ENCODE measurements at regions not wholly inside any gene's neighbourhood (a gene's known extent, or its start where the extent isn't known, plus 50 kb on each side); places are given as distances from the start of the nearest gene placed in this dataset.
"Not testable (repeated sequence)": the region's sequence is repeated elsewhere in the genome, so short reads cannot be mapped to it uniquely, and the experiment has no call there.

DNA sequence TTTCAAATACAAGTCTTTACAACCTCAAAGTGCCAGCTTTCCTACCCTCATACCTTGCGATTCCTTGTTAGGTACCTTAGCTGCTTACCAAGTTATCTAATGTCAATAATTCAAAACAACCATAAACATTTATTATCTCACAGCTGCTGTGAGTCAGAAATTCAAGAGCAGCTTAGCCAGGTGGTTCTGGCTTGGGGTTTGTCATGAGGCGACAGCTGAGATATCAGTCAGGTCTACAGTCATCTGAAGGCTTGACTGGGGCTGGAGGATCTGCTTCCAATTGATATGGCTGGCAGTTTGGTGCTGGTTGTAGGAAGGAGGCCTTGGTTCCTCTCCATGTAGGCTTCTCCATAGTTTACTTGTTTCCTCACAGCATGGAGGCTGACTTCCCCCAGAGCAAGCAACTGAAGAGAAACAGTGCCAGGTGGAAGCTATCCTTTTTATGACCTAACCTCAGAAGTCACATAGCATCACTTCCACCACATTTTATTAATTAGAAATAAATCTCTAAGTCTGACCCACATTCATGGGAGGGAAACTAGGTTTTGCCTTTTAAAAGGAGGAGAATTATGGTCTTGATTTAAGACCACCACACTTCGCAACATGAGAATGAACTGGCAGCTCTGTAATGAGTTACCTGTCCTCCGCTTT is 103.3 kb upstream of the FGGY start:
- no peak for DNase-seq

DNA sequence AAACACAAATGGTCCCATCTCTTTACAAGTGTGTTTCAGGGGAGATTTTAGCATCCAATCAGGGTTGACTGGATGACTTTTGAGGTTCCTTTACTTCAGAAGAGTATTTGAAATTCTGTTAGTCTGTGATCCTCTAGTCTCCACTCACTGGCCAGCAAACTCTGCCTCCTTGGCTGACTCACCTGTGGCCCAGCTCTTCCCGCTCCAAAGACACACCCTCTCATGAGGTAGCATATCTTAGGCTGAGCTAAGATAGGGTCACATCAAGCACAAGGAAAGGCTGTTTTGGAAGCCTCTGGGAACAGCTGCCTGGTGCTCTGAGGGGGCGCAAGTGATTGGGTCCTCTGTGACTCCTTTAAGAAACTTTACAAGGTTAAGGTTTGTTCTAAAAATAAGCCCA is 102.3 kb upstream of the FGGY start:
- no peak for DNase-seq

DNA sequence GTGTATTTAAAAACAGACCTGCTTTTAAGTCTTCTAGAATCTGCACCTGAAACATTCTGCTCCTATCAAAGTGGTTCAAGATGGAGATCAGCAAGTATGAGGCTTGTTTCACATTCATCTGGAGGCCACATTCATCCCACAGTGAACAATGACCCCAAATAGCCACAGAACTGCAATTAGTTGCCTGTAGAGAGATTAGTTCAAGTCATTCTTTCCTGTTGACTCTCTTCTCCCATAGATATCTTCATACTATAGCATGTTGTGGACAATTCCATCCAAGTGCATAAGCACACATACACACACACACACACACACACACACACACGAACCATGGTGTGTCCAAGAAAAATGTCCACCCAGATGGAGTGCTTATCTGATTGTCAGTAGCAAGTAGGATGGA is 101.7 kb upstream of the FGGY start:
- DNase-seq, result no peak

DNA sequence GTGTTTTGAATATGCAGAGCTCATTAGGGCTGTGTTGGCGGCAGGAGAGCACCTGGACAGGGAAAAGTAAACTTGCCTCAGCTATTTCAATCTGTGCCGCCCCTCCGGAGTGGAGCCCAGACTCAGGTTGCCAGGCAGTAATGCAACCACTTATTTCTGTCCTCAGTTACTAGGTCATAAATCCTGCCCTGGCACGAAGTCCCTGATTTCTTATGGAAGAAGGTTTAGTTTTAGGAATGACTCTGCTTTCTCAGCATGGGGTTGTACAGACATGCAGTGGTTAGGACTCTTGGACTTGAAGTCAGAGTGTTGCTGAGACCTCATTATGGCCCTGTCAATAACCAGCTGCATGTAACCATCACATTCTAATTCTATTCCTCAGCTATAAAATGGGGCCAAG is 98.3 kb upstream of the FGGY start:
- DNase-seq, result no peak

DNA sequence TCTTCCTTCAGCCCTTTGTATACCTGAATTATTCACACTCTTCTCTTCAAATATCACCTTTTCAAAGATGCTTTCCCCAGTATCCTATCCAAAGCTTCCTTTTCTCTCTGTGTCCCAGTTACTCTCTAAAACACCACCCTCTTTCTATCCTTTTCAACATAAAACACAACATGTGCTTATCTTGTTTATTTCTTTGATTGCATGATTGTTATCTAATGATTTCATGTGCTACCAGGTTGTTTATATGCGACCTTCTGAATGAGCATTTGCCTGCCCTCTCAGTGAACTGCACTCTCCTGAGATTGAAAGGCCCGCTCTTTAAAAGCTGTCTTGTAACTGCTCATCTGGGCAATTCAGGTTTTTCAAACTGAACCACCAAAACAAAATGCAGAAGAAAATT is 97.7 kb upstream of the FGGY start:
- no peak for DNase-seq

DNA sequence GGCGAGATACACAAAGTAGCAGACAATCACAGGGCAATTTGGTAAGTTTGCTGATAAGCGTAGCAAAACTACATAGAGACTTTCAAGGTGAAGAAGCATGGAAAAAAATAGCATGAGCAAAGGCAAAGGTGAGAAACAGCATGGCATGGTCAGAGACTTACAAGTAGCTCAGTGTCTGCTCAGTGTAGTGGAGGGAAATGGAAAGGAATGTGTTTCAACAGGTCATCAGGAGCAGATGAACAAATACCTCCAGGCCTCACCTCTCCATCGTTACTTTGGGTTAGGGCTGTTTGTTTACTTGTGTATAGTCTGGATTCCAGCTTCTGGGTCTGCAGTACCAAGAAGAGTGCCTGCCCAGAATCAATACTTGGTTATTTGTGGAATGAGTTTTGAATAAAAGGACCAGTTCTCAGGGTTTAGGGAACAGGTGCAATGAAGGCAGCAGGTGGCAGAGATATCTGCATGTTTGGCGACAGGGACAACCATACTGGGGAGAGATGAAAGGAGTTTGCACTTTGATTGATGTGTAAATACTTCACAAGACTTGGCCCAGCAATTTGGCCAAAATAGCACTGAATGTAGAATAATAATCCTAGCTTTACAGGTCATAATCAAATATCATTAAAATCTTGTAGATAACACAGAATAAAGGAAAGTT is 97.0 kb upstream of the FGGY start:
- no peak for DNase-seq

GRCh38 chr1:59201341-59201740 is 95.6 kb upstream of the FGGY start:
- DNase-seq, result no peak

GRCh38 chr1:59202455-59202854 is 94.4 kb upstream of the FGGY start:
- DNase-seq, result no peak

GRCh38 chr1:59204001-59204400 is 92.9 kb upstream of the FGGY start:
- DNase-seq, result no peak

GRCh38 chr1:59206616-59207015 is 90.3 kb upstream of the FGGY start:
- DNase-seq, result not testable (repeated sequence)

DNA sequence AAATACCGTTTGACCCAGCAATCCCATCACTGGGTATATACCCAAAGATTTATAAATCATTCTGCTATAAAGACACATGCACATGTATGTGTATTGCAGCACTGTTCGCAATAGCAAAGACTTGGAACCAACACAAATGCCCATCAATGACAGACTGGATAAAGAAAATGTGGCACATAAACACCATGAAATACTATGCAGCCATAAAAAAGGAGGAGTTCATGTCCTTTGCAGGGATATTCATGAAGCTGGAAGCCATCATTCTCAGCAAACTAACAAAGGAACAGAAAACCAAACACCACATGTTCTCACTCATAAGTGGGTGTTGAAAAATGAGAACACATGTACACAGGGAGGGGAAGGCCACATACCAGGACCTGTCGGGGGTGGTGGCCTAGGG is 86.5 kb upstream of the FGGY start:
- DNase-seq, result not testable (repeated sequence)

- no peak for DNase-seq
Measured at GRCh38 chr1:59212706-59213105, 84.2 kb upstream of the FGGY start.

DNA sequence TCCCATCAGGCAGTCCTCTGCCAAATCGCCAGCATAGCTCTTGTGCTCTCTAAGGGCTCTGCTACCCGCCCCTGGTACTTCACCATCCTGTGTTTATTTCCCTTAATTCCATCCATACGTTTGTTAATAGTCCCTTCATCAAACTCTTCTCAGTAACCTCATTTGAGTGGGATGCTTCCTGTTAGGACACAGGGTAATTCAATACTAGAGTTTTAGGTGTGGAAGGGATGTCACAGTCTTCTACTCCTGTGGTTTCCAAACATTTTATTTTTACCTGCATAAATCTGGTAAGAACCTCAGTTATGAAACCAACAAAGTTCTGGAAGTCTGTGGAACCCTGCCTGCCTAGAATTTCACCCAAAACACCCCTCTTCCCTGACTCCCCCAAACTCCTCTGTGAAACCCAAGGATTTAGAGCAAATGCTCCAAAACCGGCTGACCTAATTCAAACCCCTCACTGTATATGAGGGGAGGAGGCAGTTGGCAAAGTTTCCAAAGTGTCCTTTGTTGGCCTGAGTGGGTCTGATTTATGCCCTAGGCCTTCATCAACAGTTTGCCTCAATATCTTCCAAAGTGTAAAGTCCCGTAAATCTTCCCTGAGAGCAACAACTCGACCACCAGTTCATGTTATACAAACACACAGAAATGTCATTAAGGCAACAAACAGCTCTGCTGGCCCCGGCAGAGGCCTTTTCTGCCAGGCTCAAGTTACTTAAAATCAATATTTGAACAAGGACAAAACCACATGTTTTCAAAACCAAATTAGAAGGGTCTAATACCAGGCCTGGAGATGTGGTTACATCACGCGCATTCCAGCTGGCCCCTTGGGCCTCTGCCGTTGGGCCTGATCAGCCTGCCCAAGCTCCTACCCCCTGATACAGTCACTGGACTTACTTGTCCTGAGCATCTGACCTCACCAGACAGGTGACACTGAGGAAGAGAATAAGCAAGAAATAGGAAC is 82.4 kb upstream of the FGGY start:
- peak; percentile 64 for DNase-seq

DNA sequence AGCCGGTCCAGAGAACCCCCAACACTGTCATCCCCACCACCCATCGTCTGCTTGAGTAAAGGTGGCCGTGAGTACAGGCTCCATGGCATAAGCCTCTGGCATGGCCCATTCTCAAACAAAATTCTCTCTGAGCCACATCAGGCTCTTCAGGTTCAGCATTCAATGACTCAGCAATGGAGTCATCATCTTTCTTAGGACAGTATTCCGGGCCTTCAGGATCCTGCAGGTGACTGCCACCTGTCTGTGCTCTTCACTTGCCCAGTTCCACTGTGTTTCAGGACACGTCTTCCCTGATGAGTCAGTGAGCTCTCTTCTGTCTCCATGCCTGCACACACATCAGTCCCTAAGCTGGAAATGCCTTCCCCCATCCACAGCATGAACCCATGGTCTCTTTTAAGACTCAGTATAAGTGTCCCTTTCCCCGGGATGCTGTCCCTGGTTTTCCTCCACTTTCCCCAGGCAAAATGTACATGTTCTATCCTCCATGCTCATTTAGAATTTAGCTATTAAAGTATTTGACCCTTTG is 81.1 kb upstream of the FGGY start:
- DNase-seq, result no peak

DNA sequence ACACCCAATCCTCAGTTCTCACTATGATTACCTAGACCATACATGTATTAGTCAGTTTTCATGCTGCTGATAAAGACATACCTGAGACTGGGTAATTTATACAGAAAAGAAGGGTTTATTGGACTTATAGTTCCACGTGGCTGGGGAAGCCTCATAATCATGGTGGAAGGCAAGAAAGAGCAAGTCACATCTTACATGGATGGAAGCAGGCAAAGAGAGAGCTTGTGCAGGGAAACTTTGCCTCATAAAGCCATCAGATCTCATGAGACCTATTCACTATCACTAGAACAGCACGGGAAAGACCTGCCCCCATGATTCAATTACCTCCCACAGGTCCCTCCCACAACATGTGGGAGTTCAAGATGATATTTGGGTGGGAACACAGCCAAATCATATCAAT is 79.5 kb upstream of the FGGY start:
- DNase-seq, result not testable (repeated sequence)

- no peak for DNase-seq
Measured at GRCh38 chr1:59218521-59219236, 78.2 kb upstream of the FGGY start.

GRCh38 chr1:59219916-59220315 is 77.0 kb upstream of the FGGY start:
- no peak for DNase-seq

- DNase-seq, result no peak
Measured at GRCh38 chr1:59220356-59220755, 76.5 kb upstream of the FGGY start.

DNA sequence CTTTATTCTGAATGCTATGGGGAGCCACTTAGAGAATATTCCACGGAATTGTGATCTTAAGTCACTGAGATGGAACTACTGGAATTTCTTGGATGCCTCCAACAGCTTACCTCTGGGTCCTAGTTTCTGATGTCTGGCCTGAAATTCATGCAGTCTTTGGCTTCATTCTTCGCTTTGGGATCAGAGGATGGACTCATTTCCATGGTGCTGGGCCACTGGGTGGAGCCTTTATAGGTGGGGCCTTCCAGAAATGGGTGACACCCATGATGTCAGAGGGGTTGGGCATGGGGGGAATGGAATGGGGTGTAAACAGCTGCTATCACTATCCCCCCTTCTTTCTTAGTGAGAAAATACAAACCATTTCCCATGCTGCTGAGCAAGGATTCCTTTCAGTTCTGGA is 73.7 kb upstream of the FGGY start:
- no peak for DNase-seq

- no peak for DNase-seq
Measured at GRCh38 chr1:59223989-59224634, 72.8 kb upstream of the FGGY start.

GRCh38 chr1:59225594-59226316 is 71.1 kb upstream of the FGGY start:
- DNase-seq, result no peak

DNA sequence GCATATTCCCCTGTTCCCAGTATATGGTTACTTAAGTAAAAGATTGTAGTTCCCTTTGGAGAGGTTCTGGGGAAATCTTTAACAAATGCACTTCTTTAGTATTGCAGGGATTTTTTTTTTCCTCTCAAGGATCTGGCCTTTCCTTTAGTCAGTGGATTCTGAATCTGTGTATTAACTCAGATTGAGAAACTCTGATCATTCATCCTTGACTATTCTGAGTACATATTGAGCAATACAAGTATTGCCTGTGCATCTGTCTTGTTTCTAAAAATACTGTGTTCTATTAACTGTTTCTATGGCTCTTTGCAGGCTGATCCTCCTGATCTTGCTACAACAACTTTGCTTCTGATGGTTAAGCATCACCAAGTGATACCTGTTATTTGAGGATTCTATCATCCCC is 67.8 kb upstream of the FGGY start:
- no peak for DNase-seq

All from NCI-H1092 (cell line).